H1 (cell line): ENCODE measurements at regions not wholly inside any gene's neighbourhood (a gene's known extent, or its start where the extent isn't known, plus 50 kb on each side); places are given as distances from the start of the nearest gene placed in this dataset.

Source experiments
- CTCF ChIA-PET: fragments of 300-600 bp; sonication (Branson Sonifier 250); formaldehyde crosslinking; loops from one replicate; lab custom pipeline; 2021; ENCODE audit not compliant: partially characterized antibody; lab: Charles Lee
- POLR2A ChIA-PET: fragments of 300-600 bp; sonication (Branson Sonifier 250); formaldehyde crosslinking; loops from one replicate; lab custom pipeline; 2021; ENCODE audit warnings: inconsistent platforms; ENCODE audit not compliant: partially characterized antibody; lab: Charles Lee
- DNase-seq, 2 experiments: peaks; one replicate each; pipeline versions ENCODE4 v3.0.0 to v3.0.0-alpha.2; 2010 to 2022; ENCODE audit warnings: low spot score in 2 of 2, low read depth in 1 of 2, mixed read lengths in 1 of 2
- FAIRE-seq: peaks from 2 replicates; lab custom pipeline; 2011; peaks lifted over from hg19 to GRCh38; lab: Jason Lieb, UNC
- H2AFZ ChIP-seq: 2 replicates; pipeline ENCODE4 v1.8.1; 2012; ENCODE audit warnings: low read length, inconsistent platforms
- H2AK5ac ChIP-seq: 2 replicates; pipeline ENCODE4 v1.6.1; 2013; ENCODE audit warnings: low read depth, low read length
- H2BK120ac ChIP-seq: replicated peaks from 2 replicates; pipeline ENCODE3; 2013; ENCODE audit warnings: low read depth, low read length, inconsistent platforms
- H2BK12ac ChIP-seq: 2 replicates; pipeline ENCODE4 v1.6.1; 2013; ENCODE audit warnings: low read depth, low read length
- H2BK15ac ChIP-seq: 2 replicates; pipeline ENCODE4 v1.6.1; 2013; ENCODE audit warnings: low read length
- H2BK20ac ChIP-seq: 2 replicates; pipeline ENCODE4 v1.6.1; 2013; ENCODE audit warnings: low read length
- H2BK5ac ChIP-seq: 2 replicates; pipeline ENCODE4 v1.6.1; 2013; ENCODE audit warnings: low read depth, low read length
- H3K14ac ChIP-seq: 2 replicates; pipeline ENCODE4 v1.6.1; 2013; ENCODE audit warnings: inconsistent platforms; ENCODE audit not compliant: insufficient read length
- H3K18ac ChIP-seq: 2 replicates; pipeline ENCODE4 v1.6.1; 2013; ENCODE audit warnings: low read length; ENCODE audit errors: extremely low read depth
- H3K23ac ChIP-seq: 2 replicates; pipeline ENCODE4 v1.6.1; 2013; ENCODE audit warnings: inconsistent platforms; ENCODE audit not compliant: insufficient read length
- H3K23me2 ChIP-seq: 2 replicates; pipeline ENCODE4 v1.6.1; 2013; ENCODE audit warnings: low read depth, low read length
- H3K27ac ChIP-seq: 2 replicates; pipeline ENCODE4 v1.6.1; 2011; ENCODE audit warnings: low read depth, low read length, inconsistent platforms
- H3K27me3 ChIP-seq, 4 experiments: replicated peaks in 1 of 4; 1 replicate in 1 of 4; 2 replicates in 3 of 4; pipeline versions ENCODE4 v1.6.1 to v1.8.1; 2011 to 2013; ENCODE audit warnings: low read length in 3 of 4, mild to moderate bottlenecking in 3 of 4, inconsistent platforms in 2 of 4, mixed read lengths in 2 of 4, moderate library complexity in 1 of 4; ENCODE audit not compliant: control insufficient read depth in 3 of 4, insufficient read depth in 3 of 4; ENCODE audit errors: extremely low read depth in 1 of 4
- H3K36me3 ChIP-seq, 4 experiments: 2 replicates each; pipeline versions ENCODE4 v1.6.1 to v1.8.1; 2011 to 2013; ENCODE audit warnings: mild to moderate bottlenecking in 4 of 4, low read length in 3 of 4, moderate library complexity in 2 of 4, control low read depth in 1 of 4, inconsistent platforms in 1 of 4; ENCODE audit not compliant: insufficient read depth in 4 of 4, control insufficient read depth in 2 of 4
- H3K4ac ChIP-seq: replicated peaks from 2 replicates; pipeline ENCODE3; 2013; ENCODE audit warnings: low read length, low read depth, mixed read lengths, inconsistent platforms; ENCODE audit not compliant: insufficient read length
- H3K4me1 ChIP-seq, 4 experiments: replicated peaks in 1 of 4; 1 replicate in 1 of 4; 2 replicates in 3 of 4; pipeline versions ENCODE4 v1.6.1 to v1.8.1; 2011 to 2013; ENCODE audit warnings: low read length in 3 of 4, inconsistent platforms in 2 of 4, mixed read lengths in 1 of 4; ENCODE audit not compliant: insufficient read depth in 4 of 4, control insufficient read depth in 3 of 4
- H3K4me2 ChIP-seq, 2 experiments: 2 replicates each; pipeline versions ENCODE4 v1.6.1 to v1.8.1; 2011 to 2013; ENCODE audit warnings: low read depth in 2 of 2, low read length in 2 of 2, control low read depth in 1 of 2, inconsistent platforms in 1 of 2, mild to moderate bottlenecking in 1 of 2; ENCODE audit not compliant: insufficient read depth in 1 of 2
- H3K4me3 ChIP-seq, 4 experiments: fragments of 200-600, 300-600 bp in 1 of 4; sonication (generic), shearing (Covaris generic), sonication (Bioruptor Twin) in 1 of 4; 2 replicates each; pipeline versions ENCODE4 v1.5.1 to v1.8.1; 2011 to 2016; ENCODE audit warnings: low read length in 4 of 4, low read depth in 3 of 4, control low read depth in 2 of 4, inconsistent platforms in 2 of 4, mild to moderate bottlenecking in 2 of 4, mixed read lengths in 1 of 4, moderate library complexity in 1 of 4; ENCODE audit not compliant: insufficient read depth in 2 of 4; ENCODE audit errors: extremely low read depth in 1 of 4
- H3K56ac ChIP-seq: replicated peaks from 2 replicates; pipeline ENCODE3; 2013; ENCODE audit warnings: low read depth, mild to moderate bottlenecking, mixed read lengths, low read length, inconsistent platforms; ENCODE audit not compliant: insufficient read length
- H3K79me1 ChIP-seq: 2 replicates; pipeline ENCODE4 v1.6.1; 2013; ENCODE audit warnings: low read depth, low read length, control low read depth
- H3K79me2 ChIP-seq, 2 experiments: 2 replicates each; pipeline versions ENCODE4 v1.6.1 to v1.8.1; 2012 to 2013; ENCODE audit warnings: low read length in 2 of 2, mild to moderate bottlenecking in 2 of 2, inconsistent platforms in 1 of 2; ENCODE audit not compliant: insufficient read depth in 2 of 2, control insufficient read depth in 1 of 2
- H3K9ac ChIP-seq, 4 experiments: replicated peaks in 1 of 4; 1 replicate in 1 of 4; 2 replicates in 3 of 4; pipeline versions ENCODE4 v1.6.1 to v1.8.1; 2011 to 2013; ENCODE audit warnings: low read depth in 3 of 4, low read length in 3 of 4, control low read depth in 2 of 4, mild to moderate bottlenecking in 2 of 4, moderate library complexity in 2 of 4, inconsistent platforms in 1 of 4; ENCODE audit errors: extremely low read depth in 1 of 4
- H3K9me3 ChIP-seq, 2 experiments: 2 replicates each; pipeline versions ENCODE4 v1.6.1 to v1.8.1; 2012 to 2013; ENCODE audit warnings: mild to moderate bottlenecking in 2 of 2, moderate library complexity in 2 of 2, control low read depth in 1 of 2, inconsistent platforms in 1 of 2, low read depth in 1 of 2, low read length in 1 of 2, mixed read lengths in 1 of 2; ENCODE audit not compliant: insufficient read depth in 2 of 2
- H4K20me1 ChIP-seq, 2 experiments: replicated peaks in 1 of 2; 2 replicates each; pipeline versions ENCODE3 to v1.8.1; 2011 to 2013; ENCODE audit warnings: inconsistent platforms in 2 of 2, low read length in 2 of 2, mild to moderate bottlenecking in 1 of 2; ENCODE audit not compliant: insufficient read depth in 2 of 2, control insufficient read depth in 1 of 2
- H4K5ac ChIP-seq: 2 replicates; pipeline ENCODE4 v1.6.1; 2013; ENCODE audit warnings: low read length, low read depth, mixed read lengths, inconsistent platforms; ENCODE audit not compliant: insufficient read length
- H4K8ac ChIP-seq: 2 replicates; pipeline ENCODE4 v1.8.0; 2013; ENCODE audit warnings: mild to moderate bottlenecking, moderate library complexity, low read length, inconsistent platforms; ENCODE audit not compliant: insufficient read depth; ENCODE audit errors: extremely low read depth
- H4K91ac ChIP-seq: replicated peaks from 2 replicates; pipeline ENCODE3; 2013; ENCODE audit warnings: low read length, mixed read lengths, inconsistent platforms; ENCODE audit not compliant: insufficient read length
- CBX8 ChIP-seq: fragments of 300-800, 300-1000 bp; sonication (generic); IDR thresholded peaks from 2 replicates; pipeline ENCODE4 v1.7.1; 2016; ENCODE audit warnings: low read depth, low read length, borderline replicate concordance
- CREB1 ChIP-seq: IDR thresholded peaks from 2 replicates; pipeline ENCODE4 v1.6.1; 2012; ENCODE audit warnings: inconsistent platforms
- EGR1 ChIP-seq: IDR thresholded peaks from 2 replicates; pipeline ENCODE4 v1.6.1; 2011; ENCODE audit warnings: low read depth, low read length, borderline replicate concordance
- HDAC2 ChIP-seq, 2 experiments: fragments of 300-600 bp in 1 of 2; sonication (generic) in 1 of 2; IDR thresholded peaks; 2 replicates each; pipeline ENCODE4 v1.6.1; 2011 to 2012; ENCODE audit warnings: low read depth in 2 of 2, low read length in 2 of 2, mild to moderate bottlenecking in 2 of 2, moderate library complexity in 2 of 2, borderline replicate concordance in 1 of 2, inconsistent platforms in 1 of 2
- HDAC6 ChIP-seq: IDR thresholded peaks from one replicate; pipeline ENCODE4 v1.7.1; 2012; ENCODE audit warnings: low read depth, mild to moderate bottlenecking, inconsistent platforms, low read length, moderate library complexity
- KDM1A ChIP-seq: fragments of 200-600, 300-600 bp; sonication (generic); IDR thresholded peaks from 2 replicates; pipeline ENCODE4 v1.7.1; 2016; ENCODE audit warnings: mild to moderate bottlenecking, low read length, borderline replicate concordance
- KDM4A ChIP-seq: IDR thresholded peaks from one replicate; pipeline ENCODE4 v1.7.1; 2012; ENCODE audit warnings: low read depth, mild to moderate bottlenecking, moderate library complexity, low read length, inconsistent platforms; ENCODE audit not compliant: severe bottlenecking
- RFX5 ChIP-seq: IDR thresholded peaks from 2 replicates; pipeline ENCODE4 v1.6.1; 2011; ENCODE audit warnings: low read depth, low read length, improper control_type of control experiment, borderline replicate concordance
- SIN3A ChIP-seq, 2 experiments: IDR thresholded peaks in 1 of 2; conservative IDR thresholded peaks in 1 of 2; 2 replicates each; pipeline ENCODE4 v1.6.1; 2011 to 2012; ENCODE audit warnings: low read length in 2 of 2, improper control_type of control experiment in 1 of 2, low read depth in 1 of 2, mild to moderate bottlenecking in 1 of 2
- WGBS, 2 experiments: shearing (Covaris generic) in 1 of 2; methylation state at CpG; one replicate each; pipeline versions ENCODE4 v1.1.6 to v1.1.7; 2013 to 2015; ENCODE audit warnings: low lambda C conversion rate in 2 of 2, mixed read lengths in 2 of 2, inconsistent platforms in 1 of 2, low coverage in 1 of 2, missing lambda C conversion rate in 1 of 2; ENCODE audit not compliant: insufficient replicate concordance in 2 of 2, insufficient coverage in 1 of 2, insufficient read length in 1 of 2; ENCODE audit errors: extremely low coverage in 1 of 2, missing lambda C conversion rate in 1 of 2; 5-methylcytosine and 5-hydroxymethylcytosine counted together
- TF ChIP-seq, protein P1 (sequence below): IDR thresholded peaks from 2 replicates; pipeline ENCODE4 v1.6.1; 2012; ENCODE audit warnings: inconsistent platforms
- TF ChIP-seq, protein P2 (sequence below): IDR thresholded peaks from 2 replicates; pipeline ENCODE4 v1.6.1; 2011; ENCODE audit warnings: low read length, improper control_type of control experiment

DNA sequence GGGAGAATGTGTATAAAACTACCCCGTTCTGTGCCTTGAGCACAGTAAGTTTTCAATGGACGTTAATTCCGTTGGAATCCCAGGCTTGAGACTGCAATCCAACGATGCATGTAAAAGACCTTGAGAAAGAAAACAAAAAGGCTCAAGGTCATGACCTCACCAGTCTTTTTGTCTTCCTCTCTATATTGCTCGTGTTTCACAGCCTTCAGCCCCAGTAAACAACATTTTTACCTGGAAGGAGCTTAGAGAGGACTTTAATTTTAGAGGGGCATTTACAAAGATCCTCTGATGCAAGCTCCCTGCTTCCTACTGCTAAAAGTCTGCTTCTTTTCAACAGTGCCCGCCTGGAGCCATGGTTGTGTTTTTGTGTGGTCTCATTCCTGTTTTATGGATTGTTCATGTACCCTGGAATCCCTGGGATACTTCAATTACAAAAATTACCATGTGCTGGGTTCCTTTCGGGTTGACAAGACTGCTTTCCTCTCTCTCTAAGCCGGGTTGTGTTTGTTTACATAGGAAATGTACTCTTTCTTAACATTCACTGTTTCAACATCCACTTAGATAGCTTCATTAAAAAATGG, 320.1 kb upstream of the NFE2L3 start:
- no peaks in the 10 kb centered on the region for H3K9me3 ChIP-seq
- no peak overlapping the region for H3K27ac ChIP-seq
- H3K79me2 ChIP-seq = no peaks in the 10 kb centered on the region
- no peak overlapping the region for H3K56ac ChIP-seq
- no peak overlapping the region for H3K9ac ChIP-seq
- H3K14ac ChIP-seq = no peak overlapping the region
- no peak overlapping the region for H3K4me3 ChIP-seq
- H2AK5ac ChIP-seq = no peak overlapping the region
- H3K23ac ChIP-seq = no peak overlapping the region
- FAIRE-seq (no peak), DNase-seq (no peak)
- no peak overlapping the region for H4K91ac ChIP-seq
- H2AFZ ChIP-seq = peak overlapping the region; percentile 72; the same call in 1 of the 2 replicates
- no peaks in the 10 kb centered on the region for H3K36me3 ChIP-seq
- H2BK12ac ChIP-seq = no peak overlapping the region
- WGBS, 2 experiments = 58% methylated on average over 8 of the region's 8 CpGs; no CpG with 5 or more reads in 1 of the 2 experiments
- no peak overlapping the region for H4K8ac ChIP-seq
- H4K5ac ChIP-seq = no peak overlapping the region
- no peaks in the 10 kb centered on the region for H3K27me3 ChIP-seq
- H4K20me1 ChIP-seq = no peaks in the 10 kb centered on the region
- 0 out of 4 replicates have a peak overlapping the region, but pooled peaks of 1 of the 2 experiments have one; percentile 20 for H3K4me2 ChIP-seq
- H3K79me1 ChIP-seq = no peaks in the 10 kb centered on the region
- H2BK120ac ChIP-seq = no peak overlapping the region
- H3K4me1 ChIP-seq = peaks cover 3 to 10% (median 5%) of the 10 kb centered on the region in 4 experiments; a peak in 5 of 7 replicates
- H2BK5ac ChIP-seq = no peak overlapping the region
- no peak overlapping the region for H2BK15ac ChIP-seq
- H3K4ac ChIP-seq = no peak overlapping the region
- no peaks in the 10 kb centered on the region for H3K23me2 ChIP-seq
- H3K18ac ChIP-seq = no peak overlapping the region
- no peak overlapping the region for H2BK20ac ChIP-seq
- POLR2A ChIA-PET = no interaction called here
- CTCF ChIA-PET = interaction anchor here (1.0 to 2.6 kb wide), 2 partner anchors 12 to 19 kb away, joined by 4 to 15 read pairs; no protein-coding TSS in a partner anchor
- no peak for TF ChIP-seq KDM1A
- no peak for TF ChIP-seq CREB1
- TF ChIP-seq KDM4A = no peak
- TF ChIP-seq CBX8 = no peak
- TF ChIP-seq, protein P1, sequence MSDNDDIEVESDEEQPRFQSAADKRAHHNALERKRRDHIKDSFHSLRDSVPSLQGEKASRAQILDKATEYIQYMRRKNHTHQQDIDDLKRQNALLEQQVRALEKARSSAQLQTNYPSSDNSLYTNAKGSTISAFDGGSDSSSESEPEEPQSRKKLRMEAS = no peak
- TF ChIP-seq HDAC2 (IDR thresholded peaks at IDR 0.05; ENCODE audit: borderline replicate concordance in 1 of 2, low read depth in 2 of 2, low read length in 2 of 2) = no peak
- no peak for TF ChIP-seq SIN3A (conservative IDR thresholded peaks at IDR 0.05 in 1 of 2, IDR thresholded peaks at IDR 0.05 in 1 of 2; ENCODE audit: low read depth in 1 of 2, low read length in 2 of 2)
- TF ChIP-seq, protein P2, sequence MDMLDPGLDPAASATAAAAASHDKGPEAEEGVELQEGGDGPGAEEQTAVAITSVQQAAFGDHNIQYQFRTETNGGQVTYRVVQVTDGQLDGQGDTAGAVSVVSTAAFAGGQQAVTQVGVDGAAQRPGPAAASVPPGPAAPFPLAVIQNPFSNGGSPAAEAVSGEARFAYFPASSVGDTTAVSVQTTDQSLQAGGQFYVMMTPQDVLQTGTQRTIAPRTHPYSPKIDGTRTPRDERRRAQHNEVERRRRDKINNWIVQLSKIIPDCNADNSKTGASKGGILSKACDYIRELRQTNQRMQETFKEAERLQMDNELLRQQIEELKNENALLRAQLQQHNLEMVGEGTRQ = no peak
- no peak for TF ChIP-seq HDAC6
- TF ChIP-seq RFX5 = no peak
- TF ChIP-seq EGR1 = no peak
